ENCODE measurements at regions not wholly inside any gene's neighbourhood (a gene's known extent, or its start where the extent isn't known, plus 50 kb on each side); places are given as distances from the start of the nearest gene placed in this dataset.

GRCh38 chr21:41070284-41070683, 97.7 kb upstream of the BACE2 start:
- TF ChIP-seq, protein P1, sequence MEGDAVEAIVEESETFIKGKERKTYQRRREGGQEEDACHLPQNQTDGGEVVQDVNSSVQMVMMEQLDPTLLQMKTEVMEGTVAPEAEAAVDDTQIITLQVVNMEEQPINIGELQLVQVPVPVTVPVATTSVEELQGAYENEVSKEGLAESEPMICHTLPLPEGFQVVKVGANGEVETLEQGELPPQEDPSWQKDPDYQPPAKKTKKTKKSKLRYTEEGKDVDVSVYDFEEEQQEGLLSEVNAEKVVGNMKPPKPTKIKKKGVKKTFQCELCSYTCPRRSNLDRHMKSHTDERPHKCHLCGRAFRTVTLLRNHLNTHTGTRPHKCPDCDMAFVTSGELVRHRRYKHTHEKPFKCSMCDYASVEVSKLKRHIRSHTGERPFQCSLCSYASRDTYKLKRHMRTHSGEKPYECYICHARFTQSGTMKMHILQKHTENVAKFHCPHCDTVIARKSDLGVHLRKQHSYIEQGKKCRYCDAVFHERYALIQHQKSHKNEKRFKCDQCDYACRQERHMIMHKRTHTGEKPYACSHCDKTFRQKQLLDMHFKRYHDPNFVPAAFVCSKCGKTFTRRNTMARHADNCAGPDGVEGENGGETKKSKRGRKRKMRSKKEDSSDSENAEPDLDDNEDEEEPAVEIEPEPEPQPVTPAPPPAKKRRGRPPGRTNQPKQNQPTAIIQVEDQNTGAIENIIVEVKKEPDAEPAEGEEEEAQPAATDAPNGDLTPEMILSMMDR (IDR thresholded peaks at IDR 0.05) = no peak
- TF ChIP-seq POLR2A (IDR thresholded peaks at IDR 0.05) = no peak

DNA sequence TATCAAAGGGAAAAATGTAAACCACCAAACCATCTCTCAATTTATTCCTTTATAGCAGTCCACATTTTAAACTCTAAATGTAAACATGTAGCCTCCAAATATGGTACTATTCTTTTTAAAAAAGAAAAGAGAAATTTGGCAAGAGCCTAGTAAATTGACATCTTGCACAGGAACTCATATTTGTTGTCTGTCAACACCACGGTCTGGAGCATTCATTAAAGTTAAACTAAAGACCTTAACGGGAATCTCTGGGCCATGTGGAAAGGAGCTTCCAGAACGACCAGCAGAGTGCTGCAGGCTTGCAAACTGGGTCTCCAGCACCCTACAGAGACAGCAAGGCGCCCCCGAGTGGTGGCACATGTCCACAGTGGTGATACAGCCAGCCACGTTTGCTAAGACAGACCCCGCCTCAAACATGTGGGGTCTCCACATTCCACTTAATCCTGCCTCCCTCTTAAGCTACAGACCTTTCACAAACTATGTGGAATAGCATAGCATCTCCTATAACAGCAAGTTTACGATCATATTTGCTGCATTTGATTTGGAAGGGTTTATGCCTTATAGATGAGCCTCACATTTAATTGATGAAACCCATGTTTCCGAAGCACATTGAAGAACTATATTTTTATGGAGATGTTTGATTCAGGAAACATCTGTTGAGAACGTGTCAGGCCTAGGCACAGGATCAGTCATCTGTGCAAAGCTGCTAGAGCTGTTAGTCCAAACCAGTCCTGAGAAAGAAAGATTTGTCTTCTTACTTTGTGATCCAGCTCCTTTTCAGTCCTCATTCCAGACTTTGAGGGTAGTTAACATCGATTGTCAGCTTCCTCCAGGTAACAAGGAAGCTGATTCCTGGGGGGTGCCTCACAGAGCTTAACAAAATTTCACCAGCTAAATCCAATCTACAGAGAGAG, 96.4 kb upstream of the BACE2 start:
- peaks cover 0 to 7% of the 10 kb centered on the region in 2 donors for H3K27me3 ChIP-seq
- TF ChIP-seq, protein P1 (IDR thresholded peaks at IDR 0.05) = peak in 1 of 4 donors; percentile 7
- TF ChIP-seq POLR2A (IDR thresholded peaks at IDR 0.05) = no peak
- H3K9me3 ChIP-seq = no peaks in the 10 kb centered on the region
- H3K27ac ChIP-seq = no peak overlapping the region
- ATAC-seq (no peak), DNase-seq (no peak)
- WGBS (ENCODE audit: insufficient coverage, low coverage, low lambda C conversion rate, missing lambda C conversion rate) = 33% methylated on average over 7 of the region's 11 CpGs
- no peaks in the 10 kb centered on the region for H3K36me3 ChIP-seq
- H3K4me3 ChIP-seq = no peak overlapping the region
- H3K4me1 ChIP-seq = no peaks in the 10 kb centered on the region
- intact Hi-C loops (cut with DNase I) = loop anchor here in 1 of 2 donors (5.0 kb wide), 1 partner anchor 609 kb away; no protein-coding TSS in a partner anchor

More at GRCh38 chr21:41070284-41070683, 97.7 kb upstream of the BACE2 start:
- DNase-seq = no peak
- no peak overlapping the region for H3K27ac ChIP-seq
- intact Hi-C loops (cut with DNase I) = loop anchor here in 1 of 2 donors (5.0 kb wide), 1 partner anchor 608 kb away; no protein-coding TSS in a partner anchor
- H3K4me3 ChIP-seq = no peak overlapping the region
- H3K4me1 ChIP-seq = no peaks in the 10 kb centered on the region
- 27% methylated on average over 2 of the region's 2 CpGs for WGBS (ENCODE audit: insufficient coverage, low coverage, low lambda C conversion rate, missing lambda C conversion rate)
- no peaks in the 10 kb centered on the region for H3K36me3 ChIP-seq
- H3K27me3 ChIP-seq = peaks cover 0 to 7% of the 10 kb centered on the region in 2 donors
- ATAC-seq = no peak
- no peaks in the 10 kb centered on the region for H3K9me3 ChIP-seq

DNA sequence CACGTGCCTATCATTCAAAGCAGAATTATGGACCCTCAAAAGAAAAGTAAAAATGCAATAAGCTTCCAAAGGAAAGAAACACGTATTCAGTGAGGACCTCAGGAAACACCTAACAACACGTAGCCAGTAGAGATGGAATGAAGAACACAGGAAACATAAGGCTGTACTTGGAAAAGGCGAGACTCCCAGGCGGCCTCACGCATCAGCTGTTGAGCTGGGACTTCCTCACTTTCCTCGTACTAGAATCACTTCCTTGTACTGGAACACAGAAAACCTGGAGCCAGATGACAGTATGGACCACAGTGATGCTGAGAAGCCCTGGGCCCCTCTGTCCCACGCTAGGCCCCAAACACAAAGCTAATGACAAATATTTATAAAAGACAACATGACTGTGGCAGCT, 94.4 kb upstream of the BACE2 start:
- no peak overlapping the region for H3K4me3 ChIP-seq

GRCh38 chr21:41074396-41075184, 93.4 kb upstream of the BACE2 start:
- Histone ChIP-seq H3K4me3 (no peak overlapping the region), H3K9me3 (no peaks in the 10 kb centered on the region), H3K36me3 (no peaks in the 10 kb centered on the region), H3K4me1 (no peaks in the 10 kb centered on the region), H3K27ac (no peak overlapping the region), H3K27me3 (no peaks in the 10 kb centered on the region)
- DNase-seq (no peak), ATAC-seq (no peak)
- TF ChIP-seq, protein P1 (IDR thresholded peaks at IDR 0.05) = no peak
- no peak for TF ChIP-seq POLR2A (IDR thresholded peaks at IDR 0.05)
- 75% methylated on average over 6 of the region's 11 CpGs for WGBS (ENCODE audit: insufficient coverage, low coverage, low lambda C conversion rate, missing lambda C conversion rate)
- intact Hi-C loops (cut with DNase I) = loop anchor here in 1 of 2 donors (5.0 kb wide), 1 partner anchor 612 kb away; no protein-coding TSS in a partner anchor

More for the DNA sequence above, 94.4 kb upstream of the BACE2 start:
- no peak for ATAC-seq
- Histone ChIP-seq H3K9me3 (no peaks in the 10 kb centered on the region), H3K4me1 (no peaks in the 10 kb centered on the region), H3K27ac (no peak overlapping the region), H3K27me3 (peaks cover 0 to 4% of the 10 kb centered on the region in 2 donors), H3K36me3 (no peaks in the 10 kb centered on the region)
- DNase-seq = no peak
- TF ChIP-seq, protein P1 (IDR thresholded peaks at IDR 0.05) = no peak
- TF ChIP-seq POLR2A (IDR thresholded peaks at IDR 0.05) = no peak
- 43% methylated on average over 7 of the region's 8 CpGs for WGBS (ENCODE audit: insufficient coverage, low coverage, low lambda C conversion rate, missing lambda C conversion rate)
- intact Hi-C loops (cut with DNase I) = loop anchor here in 1 of 2 donors (5.0 kb wide), 1 partner anchor 611 kb away; no protein-coding TSS in a partner anchor
